GM04503 (cell line): ENCODE measurements at regions not wholly inside any gene's neighbourhood (a gene's known extent, or its start where the extent isn't known, plus 50 kb on each side); places are given as distances from the start of the nearest gene placed in this dataset.

Experiments used
- DNase-seq: peaks from one replicate; pipeline ENCODE4 v3.0.0-alpha.2; 2012; ENCODE audit warnings: low read depth

- DNase-seq = no peak
Measured at GRCh38 chr6:104068281-104068680, 791.4 kb downstream of the HACE1 start.

- DNase-seq = no peak
Measured at GRCh38 chr6:104064876-104065275, 794.8 kb downstream of the HACE1 start.

- no peak for DNase-seq
Measured at GRCh38 chr6:104050455-104050854, 809.3 kb downstream of the HACE1 start.

GRCh38 chr6:104046426-104046825 lies 813.3 kb downstream of the HACE1 start:
- DNase-seq = no peak

- no peak for DNase-seq
Measured at GRCh38 chr6:104031346-104031745, 828.4 kb downstream of the HACE1 start.

- DNase-seq = no peak
Measured at GRCh38 chr6:104022126-104022525, 837.6 kb downstream of the HACE1 start.

GRCh38 chr6:104019075-104019753 lies 840.5 kb downstream of the HACE1 start:
- DNase-seq = no peak

- no peak for DNase-seq
Measured at GRCh38 chr6:104017410-104018381, 842.0 kb downstream of the HACE1 start.

- no peak for DNase-seq
Measured at GRCh38 chr6:104014163-104014959, 845.4 kb downstream of the HACE1 start.

GRCh38 chr6:104013312-104013971 lies 846.3 kb downstream of the HACE1 start:
- DNase-seq = no peak

- DNase-seq = no peak
Measured at GRCh38 chr6:104010897-104011296, 848.8 kb downstream of the HACE1 start.

GRCh38 chr6:104003803-104004516 lies 855.8 kb downstream of the HACE1 start:
- DNase-seq = no peak

- DNase-seq = no peak
Measured at GRCh38 chr6:103995571-103995970, 864.1 kb downstream of the HACE1 start.

- no peak for DNase-seq
Measured at GRCh38 chr6:103983860-103984259, 875.9 kb downstream of the HACE1 start.

- DNase-seq = no peak
Measured at GRCh38 chr6:103983011-103983410, 876.7 kb downstream of the HACE1 start.

- no peak for DNase-seq
Measured at GRCh38 chr6:103982574-103982973, 877.1 kb downstream of the HACE1 start.

- no peak for DNase-seq
Measured at GRCh38 chr6:103979308-103979707, 880.4 kb downstream of the HACE1 start.

- DNase-seq = no peak
Measured at GRCh38 chr6:103937389-103937788, 922.3 kb downstream of the HACE1 start.

- DNase-seq = no peak
Measured at GRCh38 chr6:103925317-103925716, 934.4 kb downstream of the HACE1 start.

- DNase-seq = no peak
Measured at GRCh38 chr6:103910018-103910417, 949.7 kb downstream of the HACE1 start.

GRCh38 chr6:103908898-103909297 lies 950.8 kb downstream of the HACE1 start:
- no peak for DNase-seq
